ENCODE measurements at regions not wholly inside any gene's neighbourhood (a gene's known extent, or its start where the extent isn't known, plus 50 kb on each side); places are given as distances from the start of the nearest gene placed in this dataset.

DNA sequence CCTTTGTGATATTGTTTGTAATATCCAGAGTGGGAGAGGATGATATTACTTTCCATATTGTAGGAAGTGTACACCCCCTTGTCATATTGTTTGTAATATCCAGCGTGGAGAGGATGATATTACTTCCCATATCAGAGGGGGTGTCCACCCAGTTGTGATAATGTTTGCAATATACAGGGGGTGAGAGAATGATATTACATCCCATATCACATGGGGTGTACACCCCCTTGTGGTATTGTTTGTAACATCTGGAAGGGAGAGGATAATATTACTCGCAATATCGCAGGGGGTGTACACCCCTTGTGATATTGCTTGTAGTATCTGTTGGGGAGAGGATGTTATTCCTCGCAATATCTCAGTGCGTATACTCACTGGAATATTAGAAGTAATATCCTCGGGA lies 61.5 kb downstream of the PRSS23 start:
- no peak overlapping the region for H4K8ac ChIP-seq (ENCODE audit: low read length)
- no peak overlapping the region for H2AK5ac ChIP-seq (ENCODE audit: low read length, severe bottlenecking)
- no peak overlapping the region for H3K4me3 ChIP-seq (ENCODE audit: insufficient read depth in 1 of 2, low read depth in 1 of 2, low read length in 2 of 2)
- no peak overlapping the region for H2BK5ac ChIP-seq (ENCODE audit: low read depth, low read length, poor library complexity, severe bottlenecking)
- no peak overlapping the region for H3K27ac ChIP-seq (ENCODE audit: low read length, poor library complexity, severe bottlenecking)
- H3K14ac ChIP-seq (ENCODE audit: low read length in 2 of 2) = no peak overlapping the region
- no peak overlapping the region for H3K4me2 ChIP-seq (ENCODE audit: low read length, poor library complexity, severe bottlenecking)
- peaks cover 1% of the 10 kb centered on the region for H3K79me1 ChIP-seq (replicated peaks; ENCODE audit: low read length, poor library complexity, severe bottlenecking)
- no peak overlapping the region for H3K18ac ChIP-seq (ENCODE audit: low read depth in 1 of 2, low read length in 2 of 2)
- no peak overlapping the region for H2BK120ac ChIP-seq (ENCODE audit: low read depth, low read length)
- no peak overlapping the region for H3K4ac ChIP-seq (ENCODE audit: low read depth in 1 of 2, low read length in 2 of 2)
- no peak overlapping the region for H2BK15ac ChIP-seq (ENCODE audit: low read depth, poor library complexity, severe bottlenecking)
- no peak overlapping the region for H3K9ac ChIP-seq (ENCODE audit: low read length)
- H2AFZ ChIP-seq (ENCODE audit: low read depth, low read length) = no peak overlapping the region
- peaks cover 0 to 8% of the 10 kb centered on the region in 2 experiments for H3K36me3 ChIP-seq (ENCODE audit: control insufficient read depth in 1 of 2, insufficient read depth in 2 of 2, low read depth in 1 of 2, low read length in 2 of 2)
- H3K4me1 ChIP-seq (ENCODE audit: control insufficient read depth, insufficient read depth, low read depth, low read length) = no peaks in the 10 kb centered on the region
- DNase-seq = no peak
- H4K91ac ChIP-seq (ENCODE audit: low read length) = no peak overlapping the region
- no peak overlapping the region for H2BK12ac ChIP-seq (ENCODE audit: low read length in 2 of 2)
- H3K23ac ChIP-seq (ENCODE audit: low read length in 2 of 2) = no peak overlapping the region
- WGBS = 93% methylated on average over 6 of the region's 6 CpGs
- H3K27me3 ChIP-seq (ENCODE audit: control insufficient read depth in 1 of 2, insufficient read depth in 1 of 2, low read length in 2 of 2) = no peaks in the 10 kb centered on the region
- no peaks in the 10 kb centered on the region for H3K9me3 ChIP-seq (ENCODE audit: control insufficient read depth, low read length)

GRCh38 chr11:86863476-86863875 lies 63.1 kb downstream of the PRSS23 start:
- Histone ChIP-seq H3K27ac (ENCODE audit: low read length, poor library complexity, severe bottlenecking) (no peak overlapping the region), H3K4me3 (ENCODE audit: insufficient read depth in 1 of 2, low read depth in 1 of 2, low read length in 2 of 2) (no peak overlapping the region), H4K91ac (ENCODE audit: low read length) (no peak overlapping the region), H2AK5ac (ENCODE audit: low read length, severe bottlenecking) (no peak overlapping the region), H3K23ac (ENCODE audit: low read length in 2 of 2) (no peak overlapping the region), H2BK5ac (ENCODE audit: low read depth, low read length, poor library complexity, severe bottlenecking) (no peak overlapping the region), H2BK15ac (ENCODE audit: low read depth, poor library complexity, severe bottlenecking) (no peak overlapping the region), H4K8ac (ENCODE audit: low read length) (no peak overlapping the region), H2BK12ac (ENCODE audit: low read length in 2 of 2) (no peak overlapping the region), H3K9me3 (ENCODE audit: control insufficient read depth, low read length) (no peaks in the 10 kb centered on the region), H3K4ac (ENCODE audit: low read depth in 1 of 2, low read length in 2 of 2) (no peak overlapping the region), H3K79me1 (replicated peaks; ENCODE audit: low read length, poor library complexity, severe bottlenecking) (peaks cover 1% of the 10 kb centered on the region), H3K9ac (ENCODE audit: low read length) (no peak overlapping the region), H3K4me2 (ENCODE audit: low read length, poor library complexity, severe bottlenecking) (no peak overlapping the region), H3K14ac (ENCODE audit: low read length in 2 of 2) (no peak overlapping the region), H2BK120ac (ENCODE audit: low read depth, low read length) (no peak overlapping the region), H3K4me1 (ENCODE audit: control insufficient read depth, insufficient read depth, low read depth, low read length) (no peaks in the 10 kb centered on the region), H2AFZ (ENCODE audit: low read depth, low read length) (no peak overlapping the region), H3K36me3 (ENCODE audit: control insufficient read depth in 1 of 2, insufficient read depth in 2 of 2, low read depth in 1 of 2, low read length in 2 of 2) (peaks cover 0 to 8% of the 10 kb centered on the region in 2 experiments), H3K18ac (ENCODE audit: low read depth in 1 of 2, low read length in 2 of 2) (no peak overlapping the region), H3K27me3 (ENCODE audit: control insufficient read depth in 1 of 2, insufficient read depth in 1 of 2, low read length in 2 of 2) (no peaks in the 10 kb centered on the region)
- WGBS = 94% methylated on average over 1 of the region's 2 CpGs
- no peak for DNase-seq

DNA sequence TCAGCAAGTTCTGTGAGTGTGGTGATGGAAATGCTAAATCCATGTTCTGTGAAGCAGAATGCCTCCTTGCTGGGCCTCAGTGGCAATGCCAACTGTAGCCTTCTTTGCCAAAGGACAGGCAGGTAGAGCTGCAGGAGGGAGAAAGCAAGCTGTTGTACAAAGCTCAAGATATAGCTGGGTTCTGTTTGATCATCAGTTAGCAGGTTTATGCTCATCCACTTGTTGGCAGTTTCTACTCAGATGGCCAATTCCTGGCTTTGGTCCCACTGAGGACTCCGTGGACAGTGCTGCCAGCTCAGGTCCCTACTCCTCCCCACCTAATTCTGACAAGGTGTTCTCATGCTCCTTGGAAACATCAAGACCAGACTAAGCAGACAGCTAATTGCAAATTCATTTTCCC lies 65.1 kb downstream of the PRSS23 start:
- H3K27ac ChIP-seq (ENCODE audit: low read length, poor library complexity, severe bottlenecking) = no peak overlapping the region
- H3K23ac ChIP-seq (ENCODE audit: low read length in 2 of 2) = peak overlapping the region in 1 of 2 experiments; percentile 20
- H3K18ac ChIP-seq (ENCODE audit: low read depth in 1 of 2, low read length in 2 of 2) = peak overlapping the region in 1 of 2 experiments; percentile 42
- H3K4me1 ChIP-seq (ENCODE audit: control insufficient read depth, insufficient read depth, low read depth, low read length) = no peaks in the 10 kb centered on the region
- H3K4ac ChIP-seq (ENCODE audit: low read depth in 1 of 2, low read length in 2 of 2) = no peak overlapping the region
- WGBS = 94% methylated on average over 1 of the region's 1 CpG
- no peak overlapping the region for H2BK15ac ChIP-seq (ENCODE audit: low read depth, poor library complexity, severe bottlenecking)
- H3K14ac ChIP-seq (ENCODE audit: low read length in 2 of 2) = peak overlapping the region in 1 of 2 experiments; percentile 46
- H3K79me1 ChIP-seq (replicated peaks; ENCODE audit: low read length, poor library complexity, severe bottlenecking) = peaks cover 1% of the 10 kb centered on the region
- no peak overlapping the region for H2BK5ac ChIP-seq (ENCODE audit: low read depth, low read length, poor library complexity, severe bottlenecking)
- no peak overlapping the region for H4K8ac ChIP-seq (ENCODE audit: low read length)
- no peak overlapping the region for H2BK12ac ChIP-seq (ENCODE audit: low read length in 2 of 2)
- H3K36me3 ChIP-seq (ENCODE audit: control insufficient read depth in 1 of 2, insufficient read depth in 2 of 2, low read depth in 1 of 2, low read length in 2 of 2) = peaks cover 0 to 8% of the 10 kb centered on the region in 2 experiments
- H2AK5ac ChIP-seq (ENCODE audit: low read length, severe bottlenecking) = no peak overlapping the region
- no peak overlapping the region for H3K9ac ChIP-seq (ENCODE audit: low read length)
- no peak overlapping the region for H3K4me3 ChIP-seq (ENCODE audit: insufficient read depth in 1 of 2, low read depth in 1 of 2, low read length in 2 of 2)
- H3K27me3 ChIP-seq (ENCODE audit: control insufficient read depth in 1 of 2, insufficient read depth in 1 of 2, low read length in 2 of 2) = no peaks in the 10 kb centered on the region
- H4K91ac ChIP-seq (ENCODE audit: low read length) = no peak overlapping the region
- H2BK120ac ChIP-seq (ENCODE audit: low read depth, low read length) = no peak overlapping the region
- DNase-seq = no peak
- no peak overlapping the region for H2AFZ ChIP-seq (ENCODE audit: low read depth, low read length)
- H3K4me2 ChIP-seq (ENCODE audit: low read length, poor library complexity, severe bottlenecking) = no peak overlapping the region
- no peaks in the 10 kb centered on the region for H3K9me3 ChIP-seq (ENCODE audit: control insufficient read depth, low read length)

DNA sequence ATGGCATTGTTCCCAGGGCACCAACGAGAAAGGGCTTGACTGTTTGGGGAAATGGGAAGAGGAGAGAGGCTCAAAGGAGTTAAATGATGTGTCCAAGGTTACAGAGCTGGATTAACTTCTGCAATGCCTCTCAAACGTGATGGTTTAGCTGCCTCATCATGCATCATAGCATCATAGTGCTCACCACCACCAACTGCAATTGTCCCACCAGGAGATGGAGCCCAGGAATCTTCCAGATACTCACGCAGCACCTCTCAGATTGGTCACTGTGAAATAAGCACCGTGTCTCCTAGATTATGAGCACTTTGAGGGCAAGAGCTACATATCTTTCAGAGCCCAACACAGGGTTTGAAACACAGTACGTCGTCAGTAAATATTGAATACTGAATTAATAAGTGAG lies 69.2 kb downstream of the PRSS23 start:
- no peaks in the 10 kb centered on the region for H3K27me3 ChIP-seq (ENCODE audit: control insufficient read depth in 1 of 2, insufficient read depth in 1 of 2, low read length in 2 of 2)
- 73% methylated on average over 6 of the region's 6 CpGs for WGBS

More for the DNA sequence above, 69.2 kb downstream of the PRSS23 start:
- H3K4me2 ChIP-seq (ENCODE audit: low read length, poor library complexity, severe bottlenecking) = no peak overlapping the region
- no peak overlapping the region for H3K4ac ChIP-seq (ENCODE audit: low read depth in 1 of 2, low read length in 2 of 2)
- H2BK5ac ChIP-seq (ENCODE audit: low read depth, low read length, poor library complexity, severe bottlenecking) = no peak overlapping the region
- DNase-seq = no peak
- peak overlapping the region in 1 of 2 experiments; percentile 17 for H3K4me3 ChIP-seq (ENCODE audit: insufficient read depth in 1 of 2, low read depth in 1 of 2, low read length in 2 of 2)
- H3K79me1 ChIP-seq (replicated peaks; ENCODE audit: low read length, poor library complexity, severe bottlenecking) = peaks cover 1% of the 10 kb centered on the region
- no peak overlapping the region for H3K18ac ChIP-seq (ENCODE audit: low read depth in 1 of 2, low read length in 2 of 2)
- no peak overlapping the region for H3K27ac ChIP-seq (ENCODE audit: low read length, poor library complexity, severe bottlenecking)
- H3K14ac ChIP-seq (ENCODE audit: low read length in 2 of 2) = no peak overlapping the region
- no peak overlapping the region for H2AFZ ChIP-seq (ENCODE audit: low read depth, low read length)
- no peak overlapping the region for H2BK120ac ChIP-seq (ENCODE audit: low read depth, low read length)
- no peak overlapping the region for H3K23ac ChIP-seq (ENCODE audit: low read length in 2 of 2)
- H3K9me3 ChIP-seq (ENCODE audit: control insufficient read depth, low read length) = no peaks in the 10 kb centered on the region
- H2BK12ac ChIP-seq (ENCODE audit: low read length in 2 of 2) = no peak overlapping the region
- H2BK15ac ChIP-seq (ENCODE audit: low read depth, poor library complexity, severe bottlenecking) = no peak overlapping the region
- H2AK5ac ChIP-seq (ENCODE audit: low read length, severe bottlenecking) = no peak overlapping the region
- H3K9ac ChIP-seq (ENCODE audit: low read length) = peak overlapping the region; percentile 76
- no peak overlapping the region for H4K8ac ChIP-seq (ENCODE audit: low read length)
- peaks cover 0 to 4% of the 10 kb centered on the region in 2 experiments for H3K36me3 ChIP-seq (ENCODE audit: control insufficient read depth in 1 of 2, insufficient read depth in 2 of 2, low read depth in 1 of 2, low read length in 2 of 2)
- no peaks in the 10 kb centered on the region for H3K4me1 ChIP-seq (ENCODE audit: control insufficient read depth, insufficient read depth, low read depth, low read length)
- H4K91ac ChIP-seq (ENCODE audit: low read length) = no peak overlapping the region
